Epithelial cell of esophagus (primary cell): ENCODE measurements at regions not wholly inside any gene's neighbourhood (a gene's known extent, or its start where the extent isn't known, plus 50 kb on each side); places are given as distances from the start of the nearest gene placed in this dataset.

Source experiments
- DNase-seq: peaks from one replicate; pipeline ENCODE4 v3.0.0; 2010; ENCODE audit warnings: low read depth
- H3K4me3 ChIP-seq: 2 replicates; pipeline ENCODE4 v1.5.1; 2011; ENCODE audit warnings: mild to moderate bottlenecking, low read length, control low read depth
- CTCF ChIP-seq: IDR thresholded peaks from 2 replicates; pipeline ENCODE4 v1.5.1; 2011; ENCODE audit warnings: low read depth, mild to moderate bottlenecking, low read length, control low read depth, inconsistent platforms; ENCODE audit not compliant: insufficient read depth; ENCODE audit errors: missing control alignments

- H3K4me3 ChIP-seq, result no peak overlapping the region
- TF ChIP-seq CTCF, result no peak
- no peak for DNase-seq
Observed at GRCh38 chr10:71052076-71052660, 160.2 kb upstream of the UNC5B start.

GRCh38 chr10:71052708-71053107 lies 159.7 kb upstream of the UNC5B start:
- no peak for DNase-seq
- no peak overlapping the region for H3K4me3 ChIP-seq
- no peak for TF ChIP-seq CTCF

- TF ChIP-seq CTCF, result no peak
- DNase-seq, result no peak
- no peak overlapping the region for H3K4me3 ChIP-seq
Observed at GRCh38 chr10:71053169-71053895, 159.0 kb upstream of the UNC5B start.

- no peak overlapping the region for H3K4me3 ChIP-seq
- no peak for TF ChIP-seq CTCF
- DNase-seq, result no peak
Observed at GRCh38 chr10:71058308-71058707, 154.1 kb upstream of the UNC5B start.

- no peak for TF ChIP-seq CTCF
- no peak for DNase-seq
- H3K4me3 ChIP-seq, result no peak overlapping the region
Observed at GRCh38 chr10:71059054-71059818, 153.1 kb upstream of the UNC5B start.

GRCh38 chr10:71059943-71060342 lies 152.4 kb upstream of the UNC5B start:
- no peak overlapping the region for H3K4me3 ChIP-seq
- DNase-seq, result no peak
- TF ChIP-seq CTCF, result no peak
